ENCODE measurements at regions not wholly inside any gene's neighbourhood (a gene's known extent, or its start where the extent isn't known, plus 50 kb on each side); places are given as distances from the start of the nearest gene placed in this dataset.

GRCh38 chr5:164027738-164028137 lies 522.3 kb downstream of the MAT2B start:
- TF ChIP-seq CTCF (IDR thresholded peaks at IDR 0.05; ENCODE audit: low read depth, low read length, missing control alignments): no peak
- no peak for DNase-seq (ENCODE audit: extremely low read depth, low read depth)
- H3K4me3 ChIP-seq (replicated peaks; ENCODE audit: low read depth, low read length): no peak overlapping the region

DNA sequence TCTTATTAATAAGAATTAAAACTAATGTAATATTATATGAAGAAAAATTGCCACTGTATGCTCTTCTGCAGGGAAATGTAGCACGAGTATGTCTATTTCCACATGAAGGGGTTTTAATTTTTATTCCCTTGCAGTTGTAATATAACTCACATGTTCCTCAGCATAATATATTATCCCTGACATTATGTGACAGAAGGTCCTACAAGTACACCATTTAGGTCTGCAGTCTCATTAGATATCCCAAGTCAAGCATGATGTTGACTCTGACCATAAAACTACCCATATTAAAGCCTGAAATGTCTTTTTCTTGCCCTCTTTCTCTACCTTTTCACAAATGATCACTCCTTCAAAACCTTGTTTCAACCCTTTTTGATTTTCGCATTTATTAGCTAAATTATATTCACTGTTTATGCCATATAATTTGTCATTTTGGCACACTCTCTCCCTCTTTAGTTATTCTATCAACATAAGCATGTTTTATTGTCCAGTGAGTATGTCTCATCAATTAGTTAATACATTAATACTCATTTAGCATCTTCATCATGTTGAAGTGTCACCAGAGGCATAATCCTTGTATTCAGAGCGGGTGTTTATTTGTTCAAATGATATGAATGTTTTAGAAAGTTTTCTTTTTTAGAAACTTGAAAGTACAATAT lies 532.8 kb downstream of the MAT2B start:
- no peak for TF ChIP-seq CTCF (IDR thresholded peaks at IDR 0.05; ENCODE audit: low read depth, low read length, missing control alignments)

GRCh38 chr5:164041105-164041504 lies 535.7 kb downstream of the MAT2B start:
- DNase-seq (ENCODE audit: extremely low read depth, low read depth): no peak
- no peak for TF ChIP-seq CTCF (IDR thresholded peaks at IDR 0.05; ENCODE audit: low read depth, low read length, missing control alignments)
- no peak overlapping the region for H3K4me3 ChIP-seq (replicated peaks; ENCODE audit: low read depth, low read length)

More for the DNA sequence above, 532.8 kb downstream of the MAT2B start:
- DNase-seq (ENCODE audit: extremely low read depth, low read depth): no peak
- H3K4me3 ChIP-seq (replicated peaks; ENCODE audit: low read depth, low read length): no peak overlapping the region

DNA sequence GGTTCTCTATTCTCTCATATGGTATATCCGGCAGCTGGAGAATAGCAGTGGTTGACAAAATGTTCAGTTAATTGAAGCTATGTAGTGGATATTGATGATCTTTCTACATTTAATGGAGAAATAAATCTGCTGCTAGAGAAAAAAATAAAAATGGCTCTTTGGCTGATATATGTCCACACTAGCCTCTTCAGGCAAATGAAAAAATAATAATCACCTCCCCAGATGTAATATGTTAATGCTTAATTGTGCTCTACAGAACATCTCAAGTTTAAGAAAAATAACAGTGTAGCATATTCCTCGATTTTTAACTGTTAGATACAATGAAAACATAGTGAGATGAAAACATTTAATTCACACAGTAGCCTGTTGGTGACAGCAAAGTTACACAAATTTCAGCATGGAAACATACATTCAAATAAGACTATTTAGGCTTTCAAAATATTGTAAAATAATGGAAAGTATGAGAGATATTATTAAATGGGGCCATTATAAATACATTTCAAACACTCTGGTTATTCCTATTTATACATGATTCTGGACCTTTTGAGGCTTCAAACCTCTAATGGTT lies 543.0 kb downstream of the MAT2B start:
- H3K4me3 ChIP-seq (replicated peaks; ENCODE audit: low read depth, low read length): no peak overlapping the region
- no peak for TF ChIP-seq CTCF (IDR thresholded peaks at IDR 0.05; ENCODE audit: low read depth, low read length, missing control alignments)
- DNase-seq (ENCODE audit: extremely low read depth, low read depth): no peak

- H3K4me3 ChIP-seq (replicated peaks; ENCODE audit: low read depth, low read length): no peak overlapping the region
- no peak for TF ChIP-seq CTCF (IDR thresholded peaks at IDR 0.05; ENCODE audit: low read depth, low read length, missing control alignments)
- no peak for DNase-seq (ENCODE audit: extremely low read depth, low read depth)
These were observed 546.3 kb downstream of the MAT2B start for GRCh38 chr5:164051745-164052144.

DNA sequence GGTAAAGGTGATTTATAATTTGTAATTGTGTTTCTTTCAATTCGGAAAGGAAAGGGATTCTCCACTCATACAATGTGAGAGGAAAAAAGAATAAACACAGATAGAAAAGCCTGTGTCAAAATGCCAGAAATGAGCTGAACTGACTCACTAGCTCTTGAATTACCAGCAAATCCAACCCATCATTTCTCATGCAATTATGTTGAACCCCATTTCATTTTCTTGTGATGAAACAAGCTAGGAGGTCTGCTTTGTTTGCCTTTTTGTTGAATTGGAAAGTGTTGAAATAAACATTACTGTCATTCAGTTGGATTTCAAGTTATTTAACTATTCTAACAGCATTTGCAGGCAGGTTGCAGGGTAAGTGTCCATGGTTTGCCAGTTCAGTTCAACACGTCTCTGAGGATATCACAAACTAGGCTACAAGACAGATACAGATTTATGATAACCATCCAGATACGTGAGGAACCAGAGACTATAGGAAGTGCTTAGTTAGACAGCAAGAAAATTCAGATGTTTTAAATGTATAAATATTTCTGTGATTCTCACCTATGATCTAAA lies 547.2 kb downstream of the MAT2B start:
- H3K4me3 ChIP-seq (replicated peaks; ENCODE audit: low read depth, low read length): no peak overlapping the region
- DNase-seq (ENCODE audit: extremely low read depth, low read depth): no peak
- TF ChIP-seq CTCF (IDR thresholded peaks at IDR 0.05; ENCODE audit: low read depth, low read length, missing control alignments): no peak
